B cell (primary cell): ENCODE measurements at regions not wholly inside any gene's neighbourhood (a gene's known extent, or its start where the extent isn't known, plus 50 kb on each side); places are given as distances from the start of the nearest gene placed in this dataset.

Source experiments
- EZH2 ChIP-seq: IDR thresholded peaks from 2 replicates; pipeline ENCODE4 v1.6.1; 2012; ENCODE audit warnings: borderline replicate concordance, low read depth, mild to moderate bottlenecking, moderate library complexity, low read length; ENCODE audit not compliant: insufficient read depth, poor library complexity, severe bottlenecking
- TF ChIP-seq, protein P1 (sequence below): fragments of 200-600 bp; IDR thresholded peaks from one replicate; pipeline ENCODE4 v1.8.0; 2022; ENCODE audit warnings: antibody characterized with exemption, mild to moderate bottlenecking

GRCh38 chrX:35507701-35508100 lies 290.4 kb upstream of the MAGEB16 start:
- TF ChIP-seq, protein P1, sequence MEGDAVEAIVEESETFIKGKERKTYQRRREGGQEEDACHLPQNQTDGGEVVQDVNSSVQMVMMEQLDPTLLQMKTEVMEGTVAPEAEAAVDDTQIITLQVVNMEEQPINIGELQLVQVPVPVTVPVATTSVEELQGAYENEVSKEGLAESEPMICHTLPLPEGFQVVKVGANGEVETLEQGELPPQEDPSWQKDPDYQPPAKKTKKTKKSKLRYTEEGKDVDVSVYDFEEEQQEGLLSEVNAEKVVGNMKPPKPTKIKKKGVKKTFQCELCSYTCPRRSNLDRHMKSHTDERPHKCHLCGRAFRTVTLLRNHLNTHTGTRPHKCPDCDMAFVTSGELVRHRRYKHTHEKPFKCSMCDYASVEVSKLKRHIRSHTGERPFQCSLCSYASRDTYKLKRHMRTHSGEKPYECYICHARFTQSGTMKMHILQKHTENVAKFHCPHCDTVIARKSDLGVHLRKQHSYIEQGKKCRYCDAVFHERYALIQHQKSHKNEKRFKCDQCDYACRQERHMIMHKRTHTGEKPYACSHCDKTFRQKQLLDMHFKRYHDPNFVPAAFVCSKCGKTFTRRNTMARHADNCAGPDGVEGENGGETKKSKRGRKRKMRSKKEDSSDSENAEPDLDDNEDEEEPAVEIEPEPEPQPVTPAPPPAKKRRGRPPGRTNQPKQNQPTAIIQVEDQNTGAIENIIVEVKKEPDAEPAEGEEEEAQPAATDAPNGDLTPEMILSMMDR = no peak
- TF ChIP-seq EZH2 = no peak
